Mesenchymal stem cell (in vitro differentiated cells and primary cell): ENCODE measurements at regions not wholly inside any gene's neighbourhood (a gene's known extent, or its start where the extent isn't known, plus 50 kb on each side); places are given as distances from the start of the nearest gene placed in this dataset.
"Not testable (repeated sequence)": the region's sequence is repeated elsewhere in the genome, so short reads cannot be mapped to it uniquely, and the experiment has no call there.

Source experiments
- DNase-seq: peaks from one replicate; pipeline ENCODE4 v3.0.0-alpha.2; 2013
- H2AFZ ChIP-seq: one replicate; pipeline ENCODE4 v1.6.1; 2013; ENCODE audit warnings: low read depth, mild to moderate bottlenecking, control low read depth, inconsistent platforms, low read length, moderate library complexity
- H2AK5ac ChIP-seq: 2 replicates; pipeline ENCODE4 v1.6.1; 2013; ENCODE audit warnings: low read length, moderate library complexity, mild to moderate bottlenecking, inconsistent platforms; ENCODE audit not compliant: severe bottlenecking
- H2BK120ac ChIP-seq: one replicate; pipeline ENCODE4 v1.6.1; 2013; ENCODE audit warnings: low read depth, mild to moderate bottlenecking, inconsistent platforms, low read length, moderate library complexity
- H2BK12ac ChIP-seq, 2 experiments: one replicate each; pipeline ENCODE4 v1.6.1; 2013; ENCODE audit warnings: inconsistent platforms in 2 of 2, low read length in 2 of 2, mild to moderate bottlenecking in 2 of 2, moderate library complexity in 2 of 2, control low read depth in 1 of 2
- H2BK15ac ChIP-seq: one replicate; pipeline ENCODE4 v1.6.1; 2013; ENCODE audit warnings: mild to moderate bottlenecking, low read depth, inconsistent platforms; ENCODE audit not compliant: poor library complexity, severe bottlenecking
- H2BK5ac ChIP-seq: 2 replicates; pipeline ENCODE4 v1.6.1; 2013; ENCODE audit warnings: low read depth, mild to moderate bottlenecking, low read length, control low read depth, inconsistent platforms; ENCODE audit not compliant: poor library complexity, severe bottlenecking
- H3K14ac ChIP-seq, 2 experiments: one replicate each; pipeline ENCODE4 v1.6.1; 2013; ENCODE audit warnings: inconsistent platforms in 2 of 2, low read length in 2 of 2, control low read depth in 1 of 2, mild to moderate bottlenecking in 1 of 2, moderate library complexity in 1 of 2
- H3K18ac ChIP-seq, 2 experiments: one replicate each; pipeline ENCODE4 v1.6.1; 2013; ENCODE audit warnings: inconsistent platforms in 2 of 2, low read length in 2 of 2, control low read depth in 1 of 2, low read depth in 1 of 2, mild to moderate bottlenecking in 1 of 2
- H3K23ac ChIP-seq, 2 experiments: one replicate each; pipeline ENCODE4 v1.6.1; 2013; ENCODE audit warnings: inconsistent platforms in 2 of 2, low read length in 2 of 2, mild to moderate bottlenecking in 2 of 2, moderate library complexity in 2 of 2, control low read depth in 1 of 2
- H3K27ac ChIP-seq: 2 replicates; pipeline ENCODE4 v1.5.1; 2013; ENCODE audit warnings: mild to moderate bottlenecking, moderate library complexity, low read length, control low read depth, inconsistent platforms; ENCODE audit not compliant: poor library complexity, severe bottlenecking
- H3K27me3 ChIP-seq, 2 experiments: 2 replicates each; pipeline versions ENCODE4 v1.6.1 to v1.7.0; 2013; ENCODE audit warnings: low read length in 2 of 2, mild to moderate bottlenecking in 2 of 2, moderate library complexity in 2 of 2, control low read depth in 1 of 2, inconsistent platforms in 1 of 2; ENCODE audit not compliant: control insufficient read depth in 1 of 2, insufficient read depth in 1 of 2
- H3K36me3 ChIP-seq, 2 experiments: 2 replicates each; pipeline versions ENCODE4 v1.6.1 to v1.7.0; 2013; ENCODE audit warnings: low read length in 2 of 2, control low read depth in 1 of 2, inconsistent platforms in 1 of 2, low read depth in 1 of 2, mild to moderate bottlenecking in 1 of 2; ENCODE audit not compliant: insufficient read depth in 2 of 2, control insufficient read depth in 1 of 2
- H3K4ac ChIP-seq, 2 experiments: one replicate each; pipeline ENCODE4 v1.6.1; 2013; ENCODE audit warnings: inconsistent platforms in 2 of 2, low read length in 2 of 2, mild to moderate bottlenecking in 2 of 2, moderate library complexity in 2 of 2, control low read depth in 1 of 2, low read depth in 1 of 2
- H3K4me1 ChIP-seq: 2 replicates; pipeline ENCODE4 v1.6.1; 2013; ENCODE audit warnings: low read depth, low read length, control low read depth; ENCODE audit not compliant: control insufficient read depth, insufficient read depth
- H3K4me2 ChIP-seq: 2 replicates; pipeline ENCODE4 v1.6.1; 2013; ENCODE audit warnings: low read length, mild to moderate bottlenecking, inconsistent platforms; ENCODE audit not compliant: poor library complexity, severe bottlenecking
- H3K4me3 ChIP-seq, 2 experiments: 2 replicates each; pipeline versions ENCODE4 v1.5.1 to v1.7.0; 2013; ENCODE audit warnings: low read length in 2 of 2, mild to moderate bottlenecking in 2 of 2, control low read depth in 1 of 2, low read depth in 1 of 2; ENCODE audit not compliant: insufficient read depth in 1 of 2
- H3K79me1 ChIP-seq: replicated peaks from 2 replicates; pipeline ENCODE4 v1.6.1; 2013; ENCODE audit warnings: mild to moderate bottlenecking, control low read depth, low read length, inconsistent platforms; ENCODE audit not compliant: poor library complexity, severe bottlenecking
- H3K9ac ChIP-seq: 2 replicates; pipeline ENCODE4 v1.7.0; 2013; ENCODE audit warnings: mild to moderate bottlenecking, low read length, moderate library complexity
- H3K9me3 ChIP-seq: 2 replicates; pipeline ENCODE4 v1.7.0; 2013; ENCODE audit warnings: mild to moderate bottlenecking, low read length; ENCODE audit not compliant: control insufficient read depth
- H4K8ac ChIP-seq: one replicate; pipeline ENCODE4 v1.6.1; 2013; ENCODE audit warnings: inconsistent platforms, mild to moderate bottlenecking, low read length, moderate library complexity
- H4K91ac ChIP-seq: one replicate; pipeline ENCODE4 v1.6.1; 2013; ENCODE audit warnings: mild to moderate bottlenecking, low read length, inconsistent platforms
- WGBS: methylation state at CpG from one replicate; pipeline ENCODE4 v1.1.7; 2013; ENCODE audit warnings: mixed read lengths; 5-methylcytosine and 5-hydroxymethylcytosine counted together

DNA sequence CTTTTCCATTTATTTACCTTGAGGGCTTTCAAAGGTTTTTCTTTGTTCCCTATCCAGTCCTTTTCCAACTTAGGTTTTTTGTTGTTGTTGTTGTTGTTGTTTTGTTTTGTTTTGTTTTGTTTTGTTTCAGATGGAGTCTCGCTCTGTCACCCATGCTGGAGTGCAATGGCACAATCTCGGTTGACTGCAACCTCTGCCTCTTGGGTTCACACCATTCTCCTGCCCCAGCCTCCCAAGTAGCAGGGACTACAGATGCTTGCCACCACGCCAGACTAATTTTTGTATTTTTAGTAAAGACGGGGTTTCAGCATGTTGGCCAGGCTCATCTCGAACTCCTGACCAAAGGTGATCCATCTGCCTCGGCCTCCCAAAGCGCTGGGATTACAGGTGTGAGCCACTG is 2906.0 kb downstream of the RPIA start:
- not testable (repeated sequence) for H3K27me3 ChIP-seq, H4K8ac ChIP-seq, H3K9me3 ChIP-seq, H3K14ac ChIP-seq, H3K4me1 ChIP-seq, H3K23ac ChIP-seq, H3K9ac ChIP-seq, H3K4ac ChIP-seq, DNase-seq, H2BK5ac ChIP-seq, H2BK120ac ChIP-seq, H3K4me2 ChIP-seq, H2AK5ac ChIP-seq, H3K27ac ChIP-seq, H2BK12ac ChIP-seq, H3K79me1 ChIP-seq, H3K18ac ChIP-seq, H2BK15ac ChIP-seq, H2AFZ ChIP-seq, H4K91ac ChIP-seq, H3K4me3 ChIP-seq, H3K36me3 ChIP-seq
- 72% methylated on average over 4 of the region's 7 CpGs for WGBS

DNA sequence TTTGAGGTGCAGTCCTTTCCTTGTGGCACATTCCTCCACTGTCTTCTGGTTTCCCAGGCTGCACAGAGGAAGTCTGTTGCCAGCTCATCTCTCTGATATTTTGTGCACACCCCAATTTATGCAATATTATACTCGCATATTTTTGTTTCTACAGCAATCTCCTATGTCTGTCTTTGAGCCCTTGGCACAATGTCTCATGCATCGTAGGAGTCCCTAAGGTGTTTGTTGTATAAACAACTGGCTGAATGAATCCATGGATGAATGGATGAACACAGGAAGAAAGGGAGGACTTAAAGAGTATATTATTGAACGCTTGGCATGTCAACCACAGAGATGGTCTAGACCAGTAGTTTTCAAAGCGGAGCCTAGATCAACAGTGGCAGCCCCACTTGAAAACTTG is 2907.0 kb downstream of the RPIA start:
- not testable (repeated sequence) for H2BK15ac ChIP-seq, H2BK12ac ChIP-seq, DNase-seq, H2BK120ac ChIP-seq, H3K23ac ChIP-seq, H3K4me1 ChIP-seq, H3K9me3 ChIP-seq, H3K36me3 ChIP-seq, H3K14ac ChIP-seq, H3K4ac ChIP-seq, H3K9ac ChIP-seq, H2AFZ ChIP-seq, H4K91ac ChIP-seq, H3K4me3 ChIP-seq, H3K27ac ChIP-seq, H2AK5ac ChIP-seq, H3K4me2 ChIP-seq, H4K8ac ChIP-seq, H3K79me1 ChIP-seq, H3K27me3 ChIP-seq, H3K18ac ChIP-seq, H2BK5ac ChIP-seq
- WGBS, result 72% methylated on average over 3 of the region's 4 CpGs

DNA sequence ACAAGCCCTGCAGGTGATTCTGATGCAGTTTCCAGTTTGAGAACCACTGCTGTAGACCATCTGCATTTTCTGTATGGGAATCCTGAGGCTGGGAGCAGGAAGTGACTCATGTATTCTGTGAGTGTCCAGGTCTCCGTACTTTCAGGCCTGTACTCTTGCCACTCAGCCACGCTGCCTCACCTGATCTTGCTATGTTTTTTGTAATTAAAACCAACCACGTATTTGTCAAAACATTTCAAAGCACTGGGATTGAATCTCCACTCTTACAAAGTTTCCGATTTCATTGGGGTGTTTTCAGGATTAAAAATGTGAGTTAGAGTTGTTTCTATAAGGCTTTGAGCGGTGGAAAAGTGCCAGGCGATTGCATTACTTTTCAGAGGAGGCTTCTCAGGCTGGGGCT is 2907.5 kb downstream of the RPIA start:
- H3K79me1 ChIP-seq, H3K4ac ChIP-seq, H3K14ac ChIP-seq, H3K23ac ChIP-seq, H3K36me3 ChIP-seq, H4K8ac ChIP-seq, H3K4me3 ChIP-seq, H3K27me3 ChIP-seq, H4K91ac ChIP-seq, H3K18ac ChIP-seq, H2AK5ac ChIP-seq, H2BK15ac ChIP-seq, H3K27ac ChIP-seq, H2BK120ac ChIP-seq, H3K9me3 ChIP-seq, H3K4me1 ChIP-seq, H3K9ac ChIP-seq, H2BK12ac ChIP-seq, H3K4me2 ChIP-seq, H2BK5ac ChIP-seq, DNase-seq, H2AFZ ChIP-seq: not testable (repeated sequence)
- WGBS, result 57% methylated on average over 5 of the region's 6 CpGs

DNA sequence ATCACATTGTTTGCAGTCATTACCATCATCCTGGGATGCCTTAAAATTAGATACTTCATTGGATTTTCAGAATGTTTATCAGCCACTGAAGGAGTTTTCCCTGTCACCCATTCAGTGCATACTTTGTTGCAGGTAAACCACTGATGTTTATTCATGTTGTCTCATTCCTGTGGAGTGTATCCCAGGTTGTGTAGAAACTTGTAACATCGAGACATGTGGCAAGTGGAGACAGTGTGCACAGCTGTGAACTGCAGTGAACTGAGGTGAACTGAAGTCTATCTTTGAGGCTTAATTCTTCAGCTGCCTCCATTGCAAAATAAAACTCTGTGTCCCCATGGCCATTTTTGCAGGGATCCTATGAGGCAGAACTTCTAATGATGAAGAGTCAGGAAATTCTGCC is 2911.4 kb downstream of the RPIA start:
- H2AFZ ChIP-seq, H3K4ac ChIP-seq, H3K4me3 ChIP-seq, H3K18ac ChIP-seq, H3K4me1 ChIP-seq, H4K91ac ChIP-seq, H3K9ac ChIP-seq, H3K14ac ChIP-seq, H3K79me1 ChIP-seq, H2BK120ac ChIP-seq, H2BK12ac ChIP-seq, H3K27ac ChIP-seq, H3K27me3 ChIP-seq, H3K36me3 ChIP-seq, H2BK15ac ChIP-seq, DNase-seq, H3K23ac ChIP-seq, H3K4me2 ChIP-seq, H2AK5ac ChIP-seq, H2BK5ac ChIP-seq, H3K9me3 ChIP-seq, H4K8ac ChIP-seq: not testable (repeated sequence)
- WGBS, result 32% methylated on average over 1 of the region's 1 CpG
